Psoas muscle (tissue), 7 donors: ENCODE measurements at regions not wholly inside any gene's neighbourhood (a gene's known extent, or its start where the extent isn't known, plus 50 kb on each side); places are given as distances from the start of the nearest gene placed in this dataset.

Experiments
- ATAC-seq, 4 donors: fragments of 200-7000 bp; cut with Tn5 transposase; one replicate each; pipeline ENCODE4 v1.9.1; 2020; ENCODE audit warnings: moderate library complexity in 3 of 4, mild to moderate bottlenecking in 2 of 4
- DNase-seq, 2 donors: peaks; one replicate each; pipeline ENCODE4 v3.0.0-alpha.2; 2020
- H3K27ac ChIP-seq: fragments of 200-600 bp; one replicate; pipeline ENCODE4 v1.8.0; 2022
- H3K27me3 ChIP-seq, 3 donors: fragments of 200-600 bp in 1 of 3; one replicate each; pipeline versions ENCODE4 v1.6.1 to v1.8.0; 2013 to 2022; ENCODE audit warnings: low read length in 2 of 3, mild to moderate bottlenecking in 2 of 3, moderate library complexity in 1 of 3; ENCODE audit not compliant: insufficient read depth in 3 of 3
- H3K36me3 ChIP-seq, 2 donors: fragments of 200-600 bp in 1 of 2; one replicate each; pipeline versions ENCODE4 v1.6.1 to v1.8.0; 2013 to 2022; ENCODE audit warnings: low read depth in 1 of 2, mild to moderate bottlenecking in 1 of 2, moderate library complexity in 1 of 2; ENCODE audit not compliant: insufficient read depth in 1 of 2
- H3K4me1 ChIP-seq: fragments of 200-600 bp; one replicate; pipeline ENCODE4 v1.8.0; 2022
- H3K4me3 ChIP-seq: fragments of 200-600 bp; one replicate; pipeline ENCODE4 v1.8.0; 2022; ENCODE audit warnings: mild to moderate bottlenecking
- H3K9me3 ChIP-seq: fragments of 200-600 bp; one replicate; pipeline ENCODE4 v1.8.0; 2022
- WGBS, 3 donors: extraction: QIAGEN DNeasy Blood & Tissue Kit; methylation state at CpG; one replicate each; pipeline versions ENCODE4 v1.1.6 to v1.1.7; 2013; 5-methylcytosine and 5-hydroxymethylcytosine counted together
- intact Hi-C, 2 donors: fragments of 100-400 bp; cut with DNase I; formaldehyde crosslinking; loops; one replicate each; pipeline versions ENCODE4 v1.11.0 to v1.14.2; 2022
- TF ChIP-seq, protein P1 (sequence below): fragments of 200-600 bp; IDR thresholded peaks from one replicate; pipeline ENCODE4 v1.8.0; 2022; ENCODE audit warnings: antibody characterized with exemption
- donor health status: healthy with polysubstance abuse.
- donor health status: DM: no; HTN: no; CAD: no; lungs with moderate emphysema.
- donor health status: Bipolar disorder and iron deficiency.
- donor health status: healthy.
- donor health status: DM: yes; HTN: yes; CAD: no.
- donor health status: DM: no; HTN: no; CAD: no.
- donor health status: DM: yes; HTN: yes; CAD: no.

DNA sequence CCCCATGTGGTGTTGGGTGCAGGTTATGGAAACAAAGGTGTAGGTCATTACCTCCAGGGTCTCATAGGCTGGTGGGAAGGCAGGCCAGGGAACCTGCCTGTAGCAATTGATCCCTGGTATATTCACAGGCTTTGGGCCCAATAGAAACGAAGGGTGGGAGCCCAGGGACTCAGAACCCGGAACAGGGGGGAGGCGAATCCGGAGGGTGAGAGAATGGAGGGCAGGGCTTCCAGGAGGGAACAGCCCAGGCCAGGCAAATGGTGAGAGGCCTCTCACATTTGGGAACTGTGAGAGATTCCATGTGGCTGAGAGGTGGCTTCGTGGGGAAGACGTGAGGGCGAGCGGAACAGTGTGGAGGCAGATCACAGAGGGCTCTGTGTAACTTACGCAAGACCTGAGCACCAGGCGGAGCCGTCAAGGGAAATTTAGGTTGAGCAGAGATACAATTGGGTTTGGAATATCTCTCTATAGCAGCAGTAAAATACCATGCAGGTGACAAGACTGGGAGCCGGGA is 267.1 kb downstream of the ERMARD start:
- H3K27ac ChIP-seq = no peak overlapping the region
- peaks cover 4% of the 10 kb centered on the region for H3K4me1 ChIP-seq
- no peak overlapping the region for H3K4me3 ChIP-seq
- no peaks in the 10 kb centered on the region for H3K9me3 ChIP-seq
- ATAC-seq (no peak), DNase-seq (no peak)
- intact Hi-C loops = no loop called here
- WGBS, 3 donors = 85 to 97% (median 95%) methylated on average over 12 of the region's 12 CpGs
- H3K36me3 ChIP-seq = no peaks in the 10 kb centered on the region
- H3K27me3 ChIP-seq = peaks cover 0 to 2% (median 0%) of the 10 kb centered on the region in 3 donors
- TF ChIP-seq, protein P1, sequence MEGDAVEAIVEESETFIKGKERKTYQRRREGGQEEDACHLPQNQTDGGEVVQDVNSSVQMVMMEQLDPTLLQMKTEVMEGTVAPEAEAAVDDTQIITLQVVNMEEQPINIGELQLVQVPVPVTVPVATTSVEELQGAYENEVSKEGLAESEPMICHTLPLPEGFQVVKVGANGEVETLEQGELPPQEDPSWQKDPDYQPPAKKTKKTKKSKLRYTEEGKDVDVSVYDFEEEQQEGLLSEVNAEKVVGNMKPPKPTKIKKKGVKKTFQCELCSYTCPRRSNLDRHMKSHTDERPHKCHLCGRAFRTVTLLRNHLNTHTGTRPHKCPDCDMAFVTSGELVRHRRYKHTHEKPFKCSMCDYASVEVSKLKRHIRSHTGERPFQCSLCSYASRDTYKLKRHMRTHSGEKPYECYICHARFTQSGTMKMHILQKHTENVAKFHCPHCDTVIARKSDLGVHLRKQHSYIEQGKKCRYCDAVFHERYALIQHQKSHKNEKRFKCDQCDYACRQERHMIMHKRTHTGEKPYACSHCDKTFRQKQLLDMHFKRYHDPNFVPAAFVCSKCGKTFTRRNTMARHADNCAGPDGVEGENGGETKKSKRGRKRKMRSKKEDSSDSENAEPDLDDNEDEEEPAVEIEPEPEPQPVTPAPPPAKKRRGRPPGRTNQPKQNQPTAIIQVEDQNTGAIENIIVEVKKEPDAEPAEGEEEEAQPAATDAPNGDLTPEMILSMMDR = no peak

DNA sequence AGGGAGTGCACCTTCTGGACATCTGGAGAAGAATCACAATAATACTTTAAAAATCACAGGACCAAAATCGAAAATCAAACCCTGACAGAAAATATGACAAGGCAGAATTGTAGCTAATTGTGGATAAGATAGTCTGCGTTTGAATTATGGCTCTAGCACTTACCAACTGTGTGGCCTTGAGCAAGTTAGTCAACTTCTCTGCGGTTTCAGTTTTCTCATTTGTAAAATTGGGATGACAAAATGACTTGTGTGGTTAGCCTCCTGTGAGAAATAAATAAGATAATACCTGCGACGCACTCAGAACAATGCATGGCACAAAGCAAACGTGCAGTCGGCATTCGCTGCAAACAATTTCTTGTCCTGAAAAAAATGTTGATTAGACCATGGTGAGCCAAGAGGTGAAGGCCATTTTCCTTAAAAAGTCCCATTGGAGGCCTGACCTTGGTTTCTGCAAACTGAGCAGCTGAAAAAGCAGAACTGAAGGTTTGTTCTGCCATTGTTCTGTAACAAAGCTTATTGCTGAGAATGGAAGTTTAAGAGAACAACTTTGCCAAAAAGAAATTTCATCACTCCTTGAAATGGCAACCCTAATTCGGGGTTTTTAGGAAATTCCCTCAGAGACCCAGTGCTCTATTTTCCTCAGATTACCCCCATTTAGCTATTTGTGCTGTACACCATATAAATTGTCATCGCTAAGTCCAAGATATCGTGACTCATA is 266.3 kb downstream of the ERMARD start:
- Histone ChIP-seq H3K36me3 (no peaks in the 10 kb centered on the region), H3K27me3 (no peaks in the 10 kb centered on the region), H3K9me3 (no peaks in the 10 kb centered on the region), H3K4me3 (no peak overlapping the region), H3K27ac (no peak overlapping the region), H3K4me1 (peaks cover 4% of the 10 kb centered on the region)
- TF ChIP-seq, protein P1 = no peak
- ATAC-seq (no peak), DNase-seq (no peak)
- intact Hi-C loops = no loop called here
- 85 to 92% (median 89%) methylated on average over 11 of the region's 11 CpGs for WGBS, 3 donors

- TF ChIP-seq, protein P1 = no peak
- Histone ChIP-seq H3K9me3 (no peaks in the 10 kb centered on the region), H3K27ac (no peak overlapping the region), H3K4me1 (peaks cover 8% of the 10 kb centered on the region), H3K36me3 (no peaks in the 10 kb centered on the region), H3K27me3 (no peaks in the 10 kb centered on the region), H3K4me3 (no peak overlapping the region)
- ATAC-seq = no peak
- intact Hi-C loops = no loop called here
- DNase-seq = no peak
- 89 to 95% (median 93%) methylated on average over 2 of the region's 2 CpGs for WGBS, 3 donors
Measured at GRCh38 chr6:170013815-170014214, 262.4 kb downstream of the ERMARD start.

DNA sequence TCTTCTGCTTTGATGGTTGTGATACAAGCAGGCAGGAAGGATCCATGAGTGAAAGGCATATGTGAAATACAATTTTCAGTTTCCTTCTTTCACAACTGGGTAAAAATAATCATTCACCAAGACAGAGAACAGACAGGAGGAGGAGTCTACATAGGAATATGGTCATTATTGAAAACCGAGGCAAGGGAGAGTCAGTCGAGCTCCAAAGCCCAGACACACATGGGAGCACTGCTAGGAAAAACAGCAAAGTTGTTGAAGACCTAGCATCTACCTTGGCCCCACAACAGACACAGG is 260.6 kb downstream of the ERMARD start:
- WGBS, 3 donors = 76 to 83% (median 77%) methylated on average over 2 of the region's 2 CpGs
- DNase-seq (no peak), ATAC-seq (no peak)
- TF ChIP-seq, protein P1 = no peak
- peaks cover 8% of the 10 kb centered on the region for H3K4me1 ChIP-seq
- no peak overlapping the region for H3K27ac ChIP-seq
- no peaks in the 10 kb centered on the region for H3K36me3 ChIP-seq
- H3K4me3 ChIP-seq = no peak overlapping the region
- intact Hi-C loops = no loop called here
- H3K27me3 ChIP-seq = no peaks in the 10 kb centered on the region
- no peaks in the 10 kb centered on the region for H3K9me3 ChIP-seq
